ENCODE measurements at regions not wholly inside any gene's neighbourhood (a gene's known extent, or its start where the extent isn't known, plus 50 kb on each side); places are given as distances from the start of the nearest gene placed in this dataset.

GRCh38 chr4:62475596-62475995, 1275.5 kb downstream of the ADGRL3 start:
- TF ChIP-seq CTCF (conservative IDR thresholded peaks at IDR 0.05; ENCODE audit: low read length) = no peak
- TF ChIP-seq EZH2phosphoT487 (IDR thresholded peaks at IDR 0.05; ENCODE audit: borderline replicate concordance, low read depth, low read length) = no peak

Measured in OCI-LY7 (cell line).